Chondrocyte (in vitro differentiated cells): ENCODE measurements at regions not wholly inside any gene's neighbourhood (a gene's known extent, or its start where the extent isn't known, plus 50 kb on each side); places are given as distances from the start of the nearest gene placed in this dataset.

ENCODE experiments used
- DNase-seq: peaks from one replicate; pipeline ENCODE4 v3.0.0; 2021; ENCODE audit warnings: mixed read lengths, low spot score
- H3K27ac Mint-ChIP-seq: one replicate; pipeline ENCODE4 v1.8.0; 2021; ENCODE audit warnings: mild to moderate bottlenecking, moderate library complexity, mixed read lengths; ENCODE audit not compliant: unreplicated experiment
- H3K27me3 Mint-ChIP-seq: 2 replicates; pipeline ENCODE4 v1.8.0; 2021; ENCODE audit warnings: low read depth, mixed read lengths
- H3K36me3 Mint-ChIP-seq: 2 replicates; pipeline ENCODE4 v1.8.0; 2021; ENCODE audit warnings: low read depth, mixed read lengths
- H3K4me1 Mint-ChIP-seq: 2 replicates; pipeline ENCODE4 v1.8.0; 2021; ENCODE audit warnings: low read depth, mild to moderate bottlenecking, mixed read lengths
- H3K4me3 Mint-ChIP-seq: one replicate; pipeline ENCODE4 v1.8.0; 2021; ENCODE audit warnings: mild to moderate bottlenecking, moderate library complexity, mixed read lengths; ENCODE audit not compliant: unreplicated experiment
- H3K9me3 Mint-ChIP-seq: 2 replicates; pipeline ENCODE4 v1.8.0; 2021; ENCODE audit warnings: low read depth, mixed read lengths
- CTCF ChIP-seq: fragments of 200-600 bp; sonication (generic); IDR thresholded peaks from 2 replicates; pipeline ENCODE4 v1.5.0; 2021; ENCODE audit warnings: antibody characterized with exemption, mild to moderate bottlenecking, moderate library complexity

- no peaks in the 10 kb centered on the region for H3K9me3 Mint-ChIP-seq
- TF ChIP-seq CTCF = no peak
- H3K4me3 Mint-ChIP-seq = no peak overlapping the region
- H3K27me3 Mint-ChIP-seq = no peaks in the 10 kb centered on the region
- no peaks in the 10 kb centered on the region for H3K4me1 Mint-ChIP-seq
- no peak for DNase-seq
- no peaks in the 10 kb centered on the region for H3K36me3 Mint-ChIP-seq
- no peak overlapping the region for H3K27ac Mint-ChIP-seq
Measured at GRCh38 chr6:23308166-23308565, 738.8 kb downstream of the HDGFL1 start.

GRCh38 chr6:23311211-23311610 lies 741.8 kb downstream of the HDGFL1 start:
- TF ChIP-seq CTCF = no peak
- H3K36me3 Mint-ChIP-seq = no peaks in the 10 kb centered on the region
- no peak for DNase-seq
- H3K27me3 Mint-ChIP-seq = no peaks in the 10 kb centered on the region
- no peaks in the 10 kb centered on the region for H3K9me3 Mint-ChIP-seq
- no peak overlapping the region for H3K4me3 Mint-ChIP-seq
- H3K4me1 Mint-ChIP-seq = no peaks in the 10 kb centered on the region
- H3K27ac Mint-ChIP-seq = no peak overlapping the region

- Mint-ChIP-seq H3K27ac (no peak overlapping the region), H3K9me3 (no peaks in the 10 kb centered on the region)
- no peak for DNase-seq
Measured at GRCh38 chr6:23316131-23316530, 746.8 kb downstream of the HDGFL1 start.

GRCh38 chr6:23316931-23317330 lies 747.6 kb downstream of the HDGFL1 start:
- DNase-seq = no peak
- Mint-ChIP-seq H3K9me3 (no peaks in the 10 kb centered on the region), H3K27ac (no peak overlapping the region), H3K4me3 (no peak overlapping the region), H3K36me3 (no peaks in the 10 kb centered on the region), H3K27me3 (no peaks in the 10 kb centered on the region), H3K4me1 (no peaks in the 10 kb centered on the region)
- no peak for TF ChIP-seq CTCF

More at GRCh38 chr6:23316131-23316530, 746.8 kb downstream of the HDGFL1 start:
- Mint-ChIP-seq H3K27me3 (no peaks in the 10 kb centered on the region), H3K36me3 (no peaks in the 10 kb centered on the region), H3K4me1 (no peaks in the 10 kb centered on the region), H3K4me3 (no peak overlapping the region)
- no peak for TF ChIP-seq CTCF

- Mint-ChIP-seq H3K36me3 (no peaks in the 10 kb centered on the region), H3K9me3 (no peaks in the 10 kb centered on the region)
Measured at GRCh38 chr6:23319582-23319981, 750.2 kb downstream of the HDGFL1 start.

More at GRCh38 chr6:23319582-23319981, 750.2 kb downstream of the HDGFL1 start:
- H3K4me3 Mint-ChIP-seq = no peak overlapping the region
- H3K27me3 Mint-ChIP-seq = no peaks in the 10 kb centered on the region
- H3K27ac Mint-ChIP-seq = no peak overlapping the region
- no peak for DNase-seq
- H3K4me1 Mint-ChIP-seq = no peaks in the 10 kb centered on the region
- TF ChIP-seq CTCF = no peak
